ENCODE measurements at regions not wholly inside any gene's neighbourhood (a gene's known extent, or its start where the extent isn't known, plus 50 kb on each side); places are given as distances from the start of the nearest gene placed in this dataset.

DNA sequence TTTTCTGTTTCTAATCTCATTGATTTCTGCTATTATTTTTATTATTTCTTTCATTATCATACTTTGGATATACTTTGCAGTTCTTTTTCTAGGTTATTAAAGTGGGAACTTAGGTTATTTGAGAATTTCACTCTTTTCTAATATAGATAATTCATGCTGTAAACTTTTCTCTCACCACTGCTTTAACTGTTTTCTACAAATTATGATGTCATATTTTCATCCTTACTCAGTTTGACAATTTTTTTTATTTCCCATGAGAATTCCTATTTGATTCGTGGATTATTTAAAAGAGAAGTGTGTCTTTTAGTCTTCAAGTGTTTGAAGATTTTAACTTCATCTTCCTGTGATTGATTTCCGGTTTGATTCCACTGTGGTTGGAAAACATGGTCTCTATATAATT, 336.8 kb upstream of the SALL1 start:
- TF ChIP-seq, protein P1, sequence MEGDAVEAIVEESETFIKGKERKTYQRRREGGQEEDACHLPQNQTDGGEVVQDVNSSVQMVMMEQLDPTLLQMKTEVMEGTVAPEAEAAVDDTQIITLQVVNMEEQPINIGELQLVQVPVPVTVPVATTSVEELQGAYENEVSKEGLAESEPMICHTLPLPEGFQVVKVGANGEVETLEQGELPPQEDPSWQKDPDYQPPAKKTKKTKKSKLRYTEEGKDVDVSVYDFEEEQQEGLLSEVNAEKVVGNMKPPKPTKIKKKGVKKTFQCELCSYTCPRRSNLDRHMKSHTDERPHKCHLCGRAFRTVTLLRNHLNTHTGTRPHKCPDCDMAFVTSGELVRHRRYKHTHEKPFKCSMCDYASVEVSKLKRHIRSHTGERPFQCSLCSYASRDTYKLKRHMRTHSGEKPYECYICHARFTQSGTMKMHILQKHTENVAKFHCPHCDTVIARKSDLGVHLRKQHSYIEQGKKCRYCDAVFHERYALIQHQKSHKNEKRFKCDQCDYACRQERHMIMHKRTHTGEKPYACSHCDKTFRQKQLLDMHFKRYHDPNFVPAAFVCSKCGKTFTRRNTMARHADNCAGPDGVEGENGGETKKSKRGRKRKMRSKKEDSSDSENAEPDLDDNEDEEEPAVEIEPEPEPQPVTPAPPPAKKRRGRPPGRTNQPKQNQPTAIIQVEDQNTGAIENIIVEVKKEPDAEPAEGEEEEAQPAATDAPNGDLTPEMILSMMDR (conservative IDR thresholded peaks at IDR 0.05; ENCODE audit: low read depth, low read length), result no peak
- no peak for DNase-seq (ENCODE audit: low read depth)
- H3K4me3 ChIP-seq (ENCODE audit: low read depth, low read length), result no peak overlapping the region

DNA sequence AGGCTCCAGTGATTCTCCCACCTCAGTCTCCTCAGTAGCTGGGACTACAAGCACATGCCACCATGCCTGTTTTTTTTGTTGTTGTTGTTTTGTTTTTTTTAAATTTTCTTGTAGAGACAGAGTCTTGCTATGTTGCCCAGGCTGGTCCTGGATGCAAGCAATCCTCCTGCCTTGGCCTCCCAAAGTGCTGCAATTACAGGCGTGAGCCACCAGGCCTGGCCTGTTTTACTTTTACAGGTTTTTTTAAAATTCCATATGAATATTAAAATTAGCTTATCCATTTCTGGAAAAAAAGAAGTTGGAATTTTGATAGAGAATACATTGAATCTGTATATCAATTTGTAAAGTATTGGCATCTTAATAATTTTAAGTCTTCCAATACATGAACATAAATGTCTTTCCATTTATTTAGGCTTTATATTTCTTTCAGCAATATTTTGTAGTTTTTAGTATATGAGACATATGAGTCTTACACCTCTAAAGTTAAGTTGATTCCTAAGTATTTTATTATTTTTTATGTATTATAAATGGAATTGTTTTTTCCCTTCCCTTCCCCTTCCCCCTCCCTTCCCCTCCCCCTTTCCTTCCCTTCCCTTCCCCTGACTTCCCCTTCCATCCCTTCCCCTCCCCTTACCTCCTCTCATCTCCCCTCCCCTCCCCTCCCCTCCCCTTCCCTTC, 323.5 kb upstream of the SALL1 start:
- no peak for DNase-seq (ENCODE audit: low read depth)
- no peak overlapping the region for H3K4me3 ChIP-seq (ENCODE audit: low read depth, low read length)
- TF ChIP-seq, protein P1 (conservative IDR thresholded peaks at IDR 0.05; ENCODE audit: low read depth, low read length), result peak; percentile 14

DNA sequence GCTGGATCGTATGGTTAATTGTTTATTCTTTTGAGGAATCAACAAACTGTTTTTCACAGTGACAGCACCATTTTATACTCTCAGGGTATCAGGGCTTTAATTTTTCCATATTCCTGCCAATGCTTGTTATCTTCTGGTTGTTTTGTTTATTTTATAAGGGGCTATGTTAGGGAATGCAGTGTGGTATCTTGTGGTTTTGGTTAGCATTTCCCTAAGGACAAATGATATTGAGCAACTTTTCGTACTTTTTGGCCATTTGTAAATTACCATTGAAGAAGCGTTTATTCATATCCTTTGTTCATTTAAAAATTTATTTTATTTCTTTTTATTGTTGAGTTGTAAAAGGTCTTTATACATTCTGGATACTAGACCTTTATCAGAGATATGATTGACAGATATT, 322.0 kb upstream of the SALL1 start:
- DNase-seq (ENCODE audit: low read depth), result no peak
- TF ChIP-seq, protein P1 (conservative IDR thresholded peaks at IDR 0.05; ENCODE audit: low read depth, low read length), result no peak
- no peak overlapping the region for H3K4me3 ChIP-seq (ENCODE audit: low read depth, low read length)

DNA sequence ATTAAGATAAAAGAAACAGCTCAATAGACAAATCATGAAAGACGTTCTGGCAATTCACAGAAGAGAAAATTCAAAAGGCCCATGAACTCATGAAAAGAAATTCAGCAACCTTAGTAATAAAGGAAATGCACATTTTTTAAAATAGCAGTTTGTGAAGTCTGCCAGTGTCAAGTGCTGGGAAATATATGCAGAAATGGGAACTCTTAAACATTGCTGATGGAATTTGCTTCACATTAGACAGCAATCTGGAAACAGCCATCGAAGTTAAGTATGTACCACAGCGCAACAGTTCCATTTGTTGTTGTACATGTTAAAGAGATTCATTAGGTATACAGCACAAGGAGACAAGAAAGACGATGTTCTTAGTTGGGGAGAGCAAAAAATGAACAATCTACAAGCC, 319.4 kb upstream of the SALL1 start:
- DNase-seq (ENCODE audit: low read depth), result no peak
- TF ChIP-seq, protein P1 (conservative IDR thresholded peaks at IDR 0.05; ENCODE audit: low read depth, low read length), result no peak
- H3K4me3 ChIP-seq (ENCODE audit: low read depth, low read length), result no peak overlapping the region

DNA sequence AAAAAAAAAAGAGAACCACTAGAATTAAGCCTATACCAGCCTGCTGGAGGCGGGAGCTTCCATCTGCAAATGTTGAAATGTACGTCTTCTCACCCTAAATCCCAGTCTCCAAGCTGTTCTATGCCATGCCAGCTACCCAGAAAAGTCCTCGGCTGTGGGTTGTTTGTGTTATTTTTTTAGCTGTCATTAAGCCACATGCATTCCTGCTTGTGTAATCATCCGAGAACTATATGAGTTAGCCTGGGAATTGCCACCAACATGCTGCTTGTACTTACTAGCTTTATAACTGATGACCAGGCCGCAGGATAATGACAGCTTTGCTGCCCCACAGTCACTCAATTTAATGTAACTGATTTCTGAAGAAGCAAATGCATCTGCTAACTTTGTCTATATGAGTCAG, 313.9 kb upstream of the SALL1 start:
- H3K4me3 ChIP-seq (ENCODE audit: low read depth, low read length), result no peak overlapping the region
- TF ChIP-seq, protein P1 (conservative IDR thresholded peaks at IDR 0.05; ENCODE audit: low read depth, low read length), result no peak
- no peak for DNase-seq (ENCODE audit: low read depth)

DNA sequence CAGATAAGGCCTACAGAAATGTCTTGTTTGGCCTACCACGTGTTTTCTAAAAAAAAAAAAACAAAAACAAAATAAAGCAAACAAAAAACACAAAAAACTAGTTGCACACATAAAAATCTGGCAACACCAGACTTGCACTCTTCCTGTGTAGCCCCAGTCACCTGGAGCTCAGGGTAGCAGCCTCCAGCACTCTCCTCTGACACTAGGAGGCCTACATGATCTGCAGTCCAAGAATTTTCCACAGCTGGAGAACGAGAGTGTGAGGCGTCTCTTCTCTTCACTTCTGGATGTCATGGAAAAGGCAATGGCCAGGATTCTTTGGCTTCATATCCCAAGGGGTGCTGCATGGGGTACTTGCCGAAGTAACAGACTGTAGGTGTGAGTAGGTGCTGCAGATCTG, 310.2 kb upstream of the SALL1 start:
- TF ChIP-seq, protein P1 (conservative IDR thresholded peaks at IDR 0.05; ENCODE audit: low read depth, low read length), result no peak
- H3K4me3 ChIP-seq (ENCODE audit: low read depth, low read length), result no peak overlapping the region
- no peak for DNase-seq (ENCODE audit: low read depth)

All from epithelial cell of proximal tubule (primary cell).